ENCODE measurements at regions not wholly inside any gene's neighbourhood (a gene's known extent, or its start where the extent isn't known, plus 50 kb on each side); places are given as distances from the start of the nearest gene placed in this dataset.
A peak's percentile ranks its signal among the peaks of the same experiment; 100 is the strongest.

DNA sequence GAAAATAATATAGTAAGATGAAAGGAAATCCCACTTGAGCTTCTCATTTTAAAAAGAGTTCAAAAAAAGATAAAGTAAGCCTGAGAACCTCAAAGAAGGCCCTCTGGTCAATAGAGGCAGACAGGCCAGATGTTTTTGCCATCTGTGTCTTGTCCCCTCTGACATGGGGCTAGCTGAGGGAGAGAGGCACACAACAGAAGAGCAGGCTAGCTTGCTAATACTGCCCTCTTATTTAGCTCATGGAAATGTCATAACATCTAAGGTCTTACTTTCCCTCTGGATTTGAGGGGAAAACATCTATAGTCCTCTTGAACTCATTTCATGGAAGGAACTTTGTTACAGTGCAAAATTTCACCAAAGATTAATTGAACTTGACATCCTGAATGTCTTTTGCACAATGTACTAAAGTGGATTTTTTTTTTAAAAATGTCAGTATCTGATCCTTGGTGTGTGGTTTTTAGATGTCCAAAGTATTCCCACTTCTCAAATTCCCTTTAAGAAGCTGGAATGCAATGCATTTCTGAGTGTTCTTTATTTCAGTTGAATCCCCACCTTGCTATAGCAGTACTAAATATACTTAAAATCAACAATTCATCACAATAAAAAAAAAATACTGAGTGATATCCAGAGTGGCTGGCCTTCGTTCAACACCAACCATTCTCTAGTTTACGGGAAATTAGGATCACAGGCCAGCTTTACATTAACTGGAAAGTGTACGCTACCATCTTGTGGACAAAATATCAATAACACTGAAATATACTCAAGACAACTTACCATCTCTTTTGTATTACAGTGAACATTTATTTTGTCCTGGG lies 176.7 kb downstream of the PAH start:
- Histone ChIP-seq H4K20me1 (ENCODE audit: insufficient read depth, low read length) (no peaks in the 10 kb centered on the region), H3K27ac (ENCODE audit: insufficient read depth, low read length) (no peak overlapping the region), H3K23ac (ENCODE audit: low read depth, low read length) (no peak overlapping the region), H2BK20ac (ENCODE audit: low read depth, low read length) (no peak overlapping the region), H3K79me1 (ENCODE audit: low read depth in 1 of 2, low read length in 2 of 2) (no peaks in the 10 kb centered on the region), H3K4ac (ENCODE audit: low read depth, low read length) (no peak overlapping the region), H2AFZ (replicated peaks; ENCODE audit: low read length, poor library complexity) (no peak overlapping the region), H3K4me2 (ENCODE audit: low read depth, low read length) (no peak overlapping the region), H3K56ac (ENCODE audit: extremely low read depth, insufficient read depth, low read length) (no peak overlapping the region), H4K5ac (ENCODE audit: low read depth, low read length) (no peak overlapping the region), H2BK5ac (ENCODE audit: low read depth, low read length, poor library complexity, severe bottlenecking) (no peak overlapping the region), H3K4me1 (ENCODE audit: control insufficient read depth, insufficient read depth, low read length) (no peaks in the 10 kb centered on the region), H3K4me3 (ENCODE audit: insufficient read depth, low read depth, low read length) (no peak overlapping the region), H3K36me3 (ENCODE audit: control insufficient read depth, insufficient read depth, low read length) (no peaks in the 10 kb centered on the region), H2AK9ac (replicated peaks; ENCODE audit: low read depth, low read length, poor library complexity) (no peak overlapping the region), H3K18ac (ENCODE audit: low read depth, low read length) (no peak overlapping the region), H3K9ac (ENCODE audit: low read depth, low read length) (no peak overlapping the region), H2BK120ac (ENCODE audit: low read depth, low read length) (no peak overlapping the region), H3K9me3 (ENCODE audit: control insufficient read depth, insufficient read depth, low read length) (no peaks in the 10 kb centered on the region), H3K9me1 (ENCODE audit: insufficient read depth, low read length) (no peaks in the 10 kb centered on the region), H3K27me3 (ENCODE audit: control insufficient read depth, insufficient read depth, low read length) (no peaks in the 10 kb centered on the region), H4K91ac (ENCODE audit: insufficient read depth, low read depth, low read length) (no peak overlapping the region), H2BK15ac (ENCODE audit: low read depth, low read length) (no peak overlapping the region), H2AK5ac (ENCODE audit: low read depth, low read length) (no peak overlapping the region), H4K8ac (ENCODE audit: low read depth in 2 of 2, low read length in 2 of 2) (no peak overlapping the region), H3K14ac (replicated peaks; ENCODE audit: low read depth, low read length) (no peak overlapping the region)
- TF ChIP-seq MAFK (IDR thresholded peaks at IDR 0.05; ENCODE audit: low read depth, low read length) (no peak), MXI1 (IDR thresholded peaks at IDR 0.05; ENCODE audit: borderline replicate concordance, low read depth, low read length) (no peak), SMC3 (IDR thresholded peaks at IDR 0.05; ENCODE audit: low read depth, low read length) (peak; percentile 49), RCOR1 (IDR thresholded peaks at IDR 0.05; ENCODE audit: insufficient replicate concordance, low read length) (no peak), FOS (IDR thresholded peaks at IDR 0.05; ENCODE audit: low read depth, low read length) (no peak), POLR2A (IDR thresholded peaks at IDR 0.05; ENCODE audit: low read depth, low read length) (no peak), RFX5 (IDR thresholded peaks at IDR 0.05; ENCODE audit: low read depth, low read length) (no peak), CHD1 (IDR thresholded peaks at IDR 0.05; ENCODE audit: low read depth, low read length) (no peak), RAD21 (IDR thresholded peaks at IDR 0.05; ENCODE audit: low read length) (peak; percentile 63)
- TF ChIP-seq, protein P1, sequence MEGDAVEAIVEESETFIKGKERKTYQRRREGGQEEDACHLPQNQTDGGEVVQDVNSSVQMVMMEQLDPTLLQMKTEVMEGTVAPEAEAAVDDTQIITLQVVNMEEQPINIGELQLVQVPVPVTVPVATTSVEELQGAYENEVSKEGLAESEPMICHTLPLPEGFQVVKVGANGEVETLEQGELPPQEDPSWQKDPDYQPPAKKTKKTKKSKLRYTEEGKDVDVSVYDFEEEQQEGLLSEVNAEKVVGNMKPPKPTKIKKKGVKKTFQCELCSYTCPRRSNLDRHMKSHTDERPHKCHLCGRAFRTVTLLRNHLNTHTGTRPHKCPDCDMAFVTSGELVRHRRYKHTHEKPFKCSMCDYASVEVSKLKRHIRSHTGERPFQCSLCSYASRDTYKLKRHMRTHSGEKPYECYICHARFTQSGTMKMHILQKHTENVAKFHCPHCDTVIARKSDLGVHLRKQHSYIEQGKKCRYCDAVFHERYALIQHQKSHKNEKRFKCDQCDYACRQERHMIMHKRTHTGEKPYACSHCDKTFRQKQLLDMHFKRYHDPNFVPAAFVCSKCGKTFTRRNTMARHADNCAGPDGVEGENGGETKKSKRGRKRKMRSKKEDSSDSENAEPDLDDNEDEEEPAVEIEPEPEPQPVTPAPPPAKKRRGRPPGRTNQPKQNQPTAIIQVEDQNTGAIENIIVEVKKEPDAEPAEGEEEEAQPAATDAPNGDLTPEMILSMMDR (conservative IDR thresholded peaks at IDR 0.05; ENCODE audit: low read depth, low read length): peak; percentile 46
- dilution Hi-C loops (cut with HindIII; ENCODE audit: low sequenced_read_pairs, unreplicated experiment) (no loop called here), intact Hi-C loops (cut with micrococcal nuclease) (loop anchor here (1.0 to 10.0 kb wide), 3 partner anchors 646 to 1326 kb away; no protein-coding TSS in a partner anchor), in situ Hi-C loops (cut with MboI; ENCODE audit: low sequenced_read_pairs) (loop anchor here (25.0 kb wide), 1 partner anchor 778 kb away; no protein-coding TSS in a partner anchor)
- ATAC-seq (ENCODE audit: low read depth) (peak; percentile 68; the same call in 1 of the 2 replicates), DNase-seq (peak; percentile 36)
- no TSS peak for BruUV-seq (replicated peaks)
- CTCF ChIA-PET: interaction anchor here (0.5 to 1.3 kb wide), 12 partner anchors 17 to 804 kb away, joined by 3 to 6 read pairs (median 4); no protein-coding TSS in a partner anchor
- no CpG with 5 or more reads among the region's 3 CpGs for WGBS, 2 experiments (ENCODE audit: extremely low coverage in 2 of 2, insufficient read length in 1 of 2)
- POLR2A ChIA-PET (ENCODE audit: unreplicated experiment): no interaction called here
